IMR-90 (cell line): ENCODE measurements at regions not wholly inside any gene's neighbourhood (a gene's known extent, or its start where the extent isn't known, plus 50 kb on each side); places are given as distances from the start of the nearest gene placed in this dataset.
A peak's percentile ranks its signal among the peaks of the same experiment; 100 is the strongest.

Experiments
- ATAC-seq: fragments of 200-7000 bp; cut with Tn5 transposase; 2 replicates; pipeline ENCODE4 v1.9.1; 2020; ENCODE audit warnings: low read depth, mild to moderate bottlenecking, moderate library complexity
- BruUV-seq: library from RNA; stranded (reverse); fragments of 400-500 nt; replicated peaks from 2 replicates; lab custom pipeline; 2021; lab: Mats Ljungman, UMichigan
- CTCF ChIA-PET: fragments of 300-600 bp; formaldehyde crosslinking; extraction: SDS; loops from one replicate; lab custom pipeline; 2021; ENCODE audit warnings: antibody characterized with exemption; lab: Yijun Ruan, JAX
- POLR2A ChIA-PET: fragments of 300-600 bp; sonication (Branson Sonifier 250); formaldehyde crosslinking; loops from one replicate; lab custom pipeline; 2022; ENCODE audit warnings: antibody characterized with exemption; ENCODE audit not compliant: unreplicated experiment; lab: Charles Lee
- DNase-seq: peaks from one replicate; pipeline ENCODE4 v3.0.0; 2013
- H2AFZ ChIP-seq: replicated peaks from 2 replicates; pipeline ENCODE3; 2013; ENCODE audit warnings: low read length, mild to moderate bottlenecking; ENCODE audit not compliant: poor library complexity
- H2AK5ac ChIP-seq: 2 replicates; pipeline ENCODE4 v1.6.1; 2013; ENCODE audit warnings: low read depth, low read length, inconsistent platforms
- H2AK9ac ChIP-seq: replicated peaks from 2 replicates; pipeline ENCODE3; 2013; ENCODE audit warnings: mild to moderate bottlenecking, low read depth, low read length, moderate library complexity; ENCODE audit not compliant: poor library complexity
- H2BK120ac ChIP-seq: 2 replicates; pipeline ENCODE4 v1.6.1; 2013; ENCODE audit warnings: low read depth, low read length, inconsistent platforms
- H2BK15ac ChIP-seq: 3 replicates; pipeline ENCODE4 v1.6.1; 2013; ENCODE audit warnings: low read depth, low read length, inconsistent platforms
- H2BK20ac ChIP-seq: 2 replicates; pipeline ENCODE4 v1.6.1; 2013; ENCODE audit warnings: low read depth, mild to moderate bottlenecking, inconsistent platforms, low read length, moderate library complexity
- H2BK5ac ChIP-seq: 2 replicates; pipeline ENCODE4 v1.6.1; 2013; ENCODE audit warnings: mild to moderate bottlenecking, low read depth, low read length, inconsistent platforms; ENCODE audit not compliant: poor library complexity, severe bottlenecking
- H3K14ac ChIP-seq: replicated peaks from 2 replicates; pipeline ENCODE4 v1.6.1; 2013; ENCODE audit warnings: low read depth, low read length, inconsistent platforms
- H3K18ac ChIP-seq: 2 replicates; pipeline ENCODE4 v1.6.1; 2013; ENCODE audit warnings: low read depth, low read length, control low read depth
- H3K23ac ChIP-seq: 2 replicates; pipeline ENCODE4 v1.6.1; 2013; ENCODE audit warnings: low read depth, low read length, inconsistent platforms
- H3K27ac ChIP-seq: 2 replicates; pipeline ENCODE4 v1.5.1; 2013; ENCODE audit warnings: mild to moderate bottlenecking, control low read depth, low read length; ENCODE audit not compliant: insufficient read depth
- H3K27me3 ChIP-seq: 2 replicates; pipeline ENCODE4 v1.6.1; 2013; ENCODE audit warnings: low read length; ENCODE audit not compliant: control insufficient read depth, insufficient read depth
- H3K36me3 ChIP-seq: 2 replicates; pipeline ENCODE4 v1.6.1; 2013; ENCODE audit warnings: low read length, mixed read lengths; ENCODE audit not compliant: control insufficient read depth, insufficient read depth
- H3K4ac ChIP-seq: 2 replicates; pipeline ENCODE4 v1.6.1; 2013; ENCODE audit warnings: low read depth, low read length, inconsistent platforms
- H3K4me1 ChIP-seq: 2 replicates; pipeline ENCODE4 v1.6.1; 2013; ENCODE audit warnings: low read length, mixed read lengths; ENCODE audit not compliant: control insufficient read depth, insufficient read depth
- H3K4me2 ChIP-seq: 2 replicates; pipeline ENCODE4 v1.6.1; 2013; ENCODE audit warnings: low read depth, mild to moderate bottlenecking, control low read depth, low read length, moderate library complexity
- H3K4me3 ChIP-seq: 2 replicates; pipeline ENCODE4 v1.5.1; 2013; ENCODE audit warnings: low read depth, mild to moderate bottlenecking, control low read depth, low read length, moderate library complexity; ENCODE audit not compliant: insufficient read depth
- H3K56ac ChIP-seq: 2 replicates; pipeline ENCODE4 v1.6.1; 2013; ENCODE audit warnings: low read length, inconsistent platforms; ENCODE audit not compliant: insufficient read depth; ENCODE audit errors: extremely low read depth
- H3K79me1 ChIP-seq, 2 experiments: 2 replicates each; pipeline ENCODE4 v1.6.1; 2013; ENCODE audit warnings: low read length in 2 of 2, inconsistent platforms in 1 of 2, low read depth in 1 of 2
- H3K9ac ChIP-seq: 2 replicates; pipeline ENCODE4 v1.6.1; 2013; ENCODE audit warnings: low read depth, low read length, control low read depth
- H3K9me1 ChIP-seq: 2 replicates; pipeline ENCODE4 v1.6.1; 2013; ENCODE audit warnings: low read length, inconsistent platforms; ENCODE audit not compliant: insufficient read depth
- H3K9me3 ChIP-seq: 2 replicates; pipeline ENCODE4 v1.6.1; 2013; ENCODE audit warnings: low read length; ENCODE audit not compliant: control insufficient read depth, insufficient read depth
- H4K20me1 ChIP-seq: 2 replicates; pipeline ENCODE4 v1.6.1; 2013; ENCODE audit warnings: low read length, inconsistent platforms; ENCODE audit not compliant: insufficient read depth
- H4K5ac ChIP-seq: 2 replicates; pipeline ENCODE4 v1.6.1; 2013; ENCODE audit warnings: mild to moderate bottlenecking, low read depth, low read length, control low read depth
- H4K8ac ChIP-seq, 2 experiments: 2 replicates each; pipeline ENCODE4 v1.6.1; 2013; ENCODE audit warnings: low read depth in 2 of 2, low read length in 2 of 2, control low read depth in 1 of 2, inconsistent platforms in 1 of 2
- H4K91ac ChIP-seq: 2 replicates; pipeline ENCODE4 v1.6.1; 2013; ENCODE audit warnings: low read depth, low read length, inconsistent platforms; ENCODE audit not compliant: insufficient read depth
- BHLHE40 ChIP-seq: fragments of 150-350 bp; IDR thresholded peaks from 2 replicates; pipeline ENCODE4 v1.6.1; 2016; ENCODE audit warnings: mild to moderate bottlenecking, low read depth, low read length
- CHD1 ChIP-seq: IDR thresholded peaks from 2 replicates; pipeline ENCODE4 v1.6.1; 2012; ENCODE audit warnings: low read depth, low read length, improper control_type of control experiment
- RFX5 ChIP-seq: IDR thresholded peaks from 2 replicates; pipeline ENCODE4 v1.8.0; 2012; ENCODE audit warnings: low read depth, mild to moderate bottlenecking, low read length, moderate library complexity
- WGBS, 2 experiments: methylation state at CpG; one replicate each; pipeline versions ENCODE4 v1.1.5 to v1.1.7; 2013; ENCODE audit warnings: missing lambda C conversion rate in 2 of 2; ENCODE audit not compliant: insufficient read length in 1 of 2; ENCODE audit errors: extremely low coverage in 2 of 2; 5-methylcytosine and 5-hydroxymethylcytosine counted together
- dilution Hi-C: fragments of 300-500 bp; cut with HindIII; formaldehyde crosslinking; loops from one replicate; pipeline ENCODE4 v1.14.3; 2018; ENCODE audit warnings: low sequenced_read_pairs; ENCODE audit not compliant: unreplicated experiment
- in situ Hi-C: fragments of 300-500 bp; cut with MboI; formaldehyde crosslinking; loops from 3 replicates; pipeline ENCODE4 v1.14.3; 2019; ENCODE audit warnings: low sequenced_read_pairs, inconsistent platforms, mixed read lengths
- intact Hi-C: fragments of 100-400 bp; cut with micrococcal nuclease; formaldehyde crosslinking; loops from 2 replicates; pipeline ENCODE4 v1.10.0; 2022

GRCh38 chr6:74549746-74550145, 656.1 kb downstream of the COL12A1 start:
- H3K27ac ChIP-seq, result no peak overlapping the region
- H2AFZ ChIP-seq, result peak overlapping the region; percentile 15
- DNase-seq, result no peak
- ChIA-PET CTCF (no interaction called here), POLR2A (no interaction called here)
- no peak overlapping the region for H2AK9ac ChIP-seq
- H4K20me1 ChIP-seq, result no peaks in the 10 kb centered on the region
- no peak overlapping the region for H4K5ac ChIP-seq
- no peak overlapping the region for H3K4me3 ChIP-seq
- in situ Hi-C loops (no loop called here), intact Hi-C loops (no loop called here), dilution Hi-C loops (no loop called here)
- peaks cover 2% of the 10 kb centered on the region; the same call in 1 of the 2 replicates for H3K9me3 ChIP-seq
- no peak overlapping the region for H2AK5ac ChIP-seq
- H2BK20ac ChIP-seq, result no peak overlapping the region
- TF ChIP-seq RFX5, result no peak
- TF ChIP-seq CHD1, result no peak
- TF ChIP-seq BHLHE40, result no peak
- H3K23ac ChIP-seq, result no peak overlapping the region
- no peak overlapping the region for H4K8ac ChIP-seq
- no peak overlapping the region for H2BK5ac ChIP-seq
- no peak overlapping the region for H3K56ac ChIP-seq
- no peaks in the 10 kb centered on the region for H3K36me3 ChIP-seq
- H4K91ac ChIP-seq, result no peak overlapping the region
- H2BK120ac ChIP-seq, result peak overlapping the region; percentile 30; the same call in 1 of the 2 replicates
- H3K79me1 ChIP-seq, result no peaks in the 10 kb centered on the region
- no peaks in the 10 kb centered on the region for H3K27me3 ChIP-seq
- H3K9ac ChIP-seq, result no peak overlapping the region
- BruUV-seq, result no TSS peak
- no peaks in the 10 kb centered on the region for H3K9me1 ChIP-seq
- WGBS, 2 experiments, result no CpG with 5 or more reads among the region's 3 CpGs
- H3K4ac ChIP-seq, result no peak overlapping the region
- no peaks in the 10 kb centered on the region; the same call in 1 of the 2 replicates for H3K4me1 ChIP-seq
- H3K18ac ChIP-seq, result no peak overlapping the region
- H3K4me2 ChIP-seq, result no peak overlapping the region
- no peak overlapping the region for H3K14ac ChIP-seq
- ATAC-seq, result no peak
- H2BK15ac ChIP-seq, result 0 out of 3 replicates have a peak overlapping the region, but pooled peaks have one; percentile 58
